ENCODE measurements at regions not wholly inside any gene's neighbourhood (a gene's known extent, or its start where the extent isn't known, plus 50 kb on each side); places are given as distances from the start of the nearest gene placed in this dataset.
"Not testable (repeated sequence)": the region's sequence is repeated elsewhere in the genome, so short reads cannot be mapped to it uniquely, and the experiment has no call there.

GRCh38 chr1:166701603-166702100, 137.6 kb upstream of the POGK start:
- no peak for DNase-seq

GRCh38 chr1:166703141-166703540, 136.1 kb upstream of the POGK start:
- no peak for DNase-seq

- no peak for DNase-seq
These were observed 135.4 kb upstream of the POGK start for GRCh38 chr1:166703726-166704462.

- no peak for DNase-seq
These were observed 133.6 kb upstream of the POGK start for GRCh38 chr1:166705376-166706289.

- DNase-seq: no peak
These were observed 122.7 kb upstream of the POGK start for GRCh38 chr1:166716620-166717019.

- no peak for DNase-seq
These were observed 118.1 kb upstream of the POGK start for GRCh38 chr1:166721145-166721544.

GRCh38 chr1:166730299-166730888, 108.9 kb upstream of the POGK start:
- DNase-seq: no peak

GRCh38 chr1:166738140-166738539, 101.1 kb upstream of the POGK start:
- DNase-seq: no peak

- DNase-seq: no peak
These were observed 100.4 kb upstream of the POGK start for GRCh38 chr1:166738873-166739272.

- DNase-seq: no peak
These were observed 98.5 kb upstream of the POGK start for GRCh38 chr1:166740668-166741276.

- DNase-seq: no peak
These were observed 76.0 kb upstream of the POGK start for GRCh38 chr1:166763318-166763717.

GRCh38 chr1:166766942-166767341, 72.3 kb upstream of the POGK start:
- DNase-seq: no peak

GRCh38 chr1:166784646-166785045, 54.6 kb upstream of the POGK start:
- not testable (repeated sequence) for DNase-seq

GRCh38 chr1:166785987-166786386, 53.3 kb upstream of the POGK start:
- DNase-seq: no peak

GRCh38 chr1:166789286-166789685, 50.0 kb upstream of the POGK start:
- no peak for DNase-seq
